Smooth muscle cell (in vitro differentiated cells): ENCODE measurements at regions not wholly inside any gene's neighbourhood (a gene's known extent, or its start where the extent isn't known, plus 50 kb on each side); places are given as distances from the start of the nearest gene placed in this dataset.

Source experiments
- DNase-seq: peaks from one replicate; lab custom pipeline; 2025; ENCODE audit not compliant: unreplicated experiment; lab: John Stamatoyannopoulos, UW
- H2AFZ ChIP-seq: fragments of 200-600 bp; sonication (generic); 2 replicates; pipeline ENCODE4 v1.6.0; 2016; ENCODE audit warnings: antibody characterized with exemption, low read depth, mild to moderate bottlenecking
- H3F3A ChIP-seq: fragments of 200-600 bp; sonication (generic); 2 replicates; pipeline ENCODE4 v1.6.0; 2017; ENCODE audit warnings: antibody characterized with exemption, low read depth
- H3K27ac ChIP-seq: fragments of 200-600 bp; sonication (generic); 2 replicates; pipeline ENCODE4 v1.5.1; 2016; ENCODE audit warnings: low read depth, mild to moderate bottlenecking
- H3K27me3 ChIP-seq: fragments of 200-600 bp; sonication (generic); 2 replicates; pipeline ENCODE4 v1.6.1; 2016; ENCODE audit warnings: low read depth, mild to moderate bottlenecking
- H3K36me3 ChIP-seq: fragments of 200-600 bp; sonication (generic); 2 replicates; pipeline ENCODE4 v1.5.1; 2016; ENCODE audit warnings: low read depth
- H3K4me1 ChIP-seq: fragments of 200-600 bp; sonication (generic); 2 replicates; pipeline ENCODE4 v1.5.1; 2016; ENCODE audit warnings: low read depth
- H3K4me2 ChIP-seq: fragments of 200-600 bp; sonication (generic); 2 replicates; pipeline ENCODE4 v1.6.0; 2016; ENCODE audit warnings: mild to moderate bottlenecking
- H3K4me3 ChIP-seq: fragments of 200-600 bp; sonication (generic); 2 replicates; pipeline ENCODE4 v1.5.1; 2016; ENCODE audit warnings: mild to moderate bottlenecking
- H3K79me2 ChIP-seq: fragments of 200-600 bp; sonication (generic); 2 replicates; pipeline ENCODE4 v1.6.0; 2016; ENCODE audit warnings: low read depth, mild to moderate bottlenecking
- H3K9ac ChIP-seq: fragments of 200-600 bp; sonication (generic); 2 replicates; pipeline ENCODE4 v1.6.0; 2016; ENCODE audit warnings: low read depth
- H3K9me3 ChIP-seq: fragments of 200-600 bp; sonication (generic); replicated peaks from 2 replicates; pipeline ENCODE4 v1.5.1; 2016; ENCODE audit warnings: low read depth
- H4K20me1 ChIP-seq: fragments of 200-600 bp; sonication (generic); 2 replicates; pipeline ENCODE4 v1.6.0; 2016; ENCODE audit warnings: low read depth
- WGBS: methylation state at CpG from one replicate; pipeline ENCODE4 v1.1.7; 2016; ENCODE audit warnings: low lambda C conversion rate; 5-methylcytosine and 5-hydroxymethylcytosine counted together
- TF ChIP-seq, protein P1 (sequence below): fragments of 200-600 bp; sonication (generic); IDR thresholded peaks from 2 replicates; pipeline ENCODE4 v1.5.1; 2017; ENCODE audit warnings: borderline replicate concordance, mild to moderate bottlenecking, antibody characterized with exemption; ENCODE audit not compliant: insufficient read depth, poor library complexity, severe bottlenecking

GRCh38 chr2:234427081-234428061 lies 69.5 kb downstream of the ARL4C start:
- H3K9ac ChIP-seq = no peak overlapping the region

DNA sequence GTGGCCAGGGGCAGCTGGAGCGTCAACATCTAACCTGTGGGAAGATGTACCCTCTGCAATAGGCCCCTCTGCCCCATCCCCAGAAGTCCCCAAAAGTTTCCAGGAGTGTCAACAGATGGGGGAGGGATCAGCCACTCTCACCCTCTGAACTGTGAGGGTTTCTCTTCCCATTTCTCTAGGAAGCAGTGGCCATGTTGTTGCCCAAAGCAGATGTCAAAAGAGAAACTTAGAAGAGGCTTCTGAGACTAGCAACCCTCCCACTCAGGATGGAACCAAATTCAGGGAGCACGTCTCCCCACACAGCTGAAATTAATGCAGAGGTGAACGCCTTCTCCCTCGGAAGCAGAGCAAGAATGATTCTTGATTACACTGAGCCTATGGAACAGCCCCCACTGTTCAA lies 70.3 kb downstream of the ARL4C start:
- TF ChIP-seq, protein P1, sequence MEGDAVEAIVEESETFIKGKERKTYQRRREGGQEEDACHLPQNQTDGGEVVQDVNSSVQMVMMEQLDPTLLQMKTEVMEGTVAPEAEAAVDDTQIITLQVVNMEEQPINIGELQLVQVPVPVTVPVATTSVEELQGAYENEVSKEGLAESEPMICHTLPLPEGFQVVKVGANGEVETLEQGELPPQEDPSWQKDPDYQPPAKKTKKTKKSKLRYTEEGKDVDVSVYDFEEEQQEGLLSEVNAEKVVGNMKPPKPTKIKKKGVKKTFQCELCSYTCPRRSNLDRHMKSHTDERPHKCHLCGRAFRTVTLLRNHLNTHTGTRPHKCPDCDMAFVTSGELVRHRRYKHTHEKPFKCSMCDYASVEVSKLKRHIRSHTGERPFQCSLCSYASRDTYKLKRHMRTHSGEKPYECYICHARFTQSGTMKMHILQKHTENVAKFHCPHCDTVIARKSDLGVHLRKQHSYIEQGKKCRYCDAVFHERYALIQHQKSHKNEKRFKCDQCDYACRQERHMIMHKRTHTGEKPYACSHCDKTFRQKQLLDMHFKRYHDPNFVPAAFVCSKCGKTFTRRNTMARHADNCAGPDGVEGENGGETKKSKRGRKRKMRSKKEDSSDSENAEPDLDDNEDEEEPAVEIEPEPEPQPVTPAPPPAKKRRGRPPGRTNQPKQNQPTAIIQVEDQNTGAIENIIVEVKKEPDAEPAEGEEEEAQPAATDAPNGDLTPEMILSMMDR = no peak
- WGBS = 95% methylated on average over 4 of the region's 4 CpGs
- H2AFZ ChIP-seq = no peak overlapping the region

More at GRCh38 chr2:234427081-234428061, 69.5 kb downstream of the ARL4C start:
- H3K36me3 ChIP-seq = no peaks in the 10 kb centered on the region
- no peaks in the 10 kb centered on the region for H3K9me3 ChIP-seq
- TF ChIP-seq, protein P1 = no peak
- peak overlapping the region; percentile 64 for H3K4me2 ChIP-seq
- peak overlapping the region; percentile 11 for H2AFZ ChIP-seq
- peaks cover 17% of the 10 kb centered on the region for H3K4me1 ChIP-seq
- 40% methylated on average over 15 of the region's 15 CpGs for WGBS
- no peaks in the 10 kb centered on the region for H3F3A ChIP-seq
- no peak for DNase-seq
- no peak overlapping the region for H3K4me3 ChIP-seq
- H4K20me1 ChIP-seq = no peaks in the 10 kb centered on the region
- no peaks in the 10 kb centered on the region for H3K27me3 ChIP-seq
- peak overlapping the region; percentile 37 for H3K27ac ChIP-seq
- no peaks in the 10 kb centered on the region for H3K79me2 ChIP-seq

DNA sequence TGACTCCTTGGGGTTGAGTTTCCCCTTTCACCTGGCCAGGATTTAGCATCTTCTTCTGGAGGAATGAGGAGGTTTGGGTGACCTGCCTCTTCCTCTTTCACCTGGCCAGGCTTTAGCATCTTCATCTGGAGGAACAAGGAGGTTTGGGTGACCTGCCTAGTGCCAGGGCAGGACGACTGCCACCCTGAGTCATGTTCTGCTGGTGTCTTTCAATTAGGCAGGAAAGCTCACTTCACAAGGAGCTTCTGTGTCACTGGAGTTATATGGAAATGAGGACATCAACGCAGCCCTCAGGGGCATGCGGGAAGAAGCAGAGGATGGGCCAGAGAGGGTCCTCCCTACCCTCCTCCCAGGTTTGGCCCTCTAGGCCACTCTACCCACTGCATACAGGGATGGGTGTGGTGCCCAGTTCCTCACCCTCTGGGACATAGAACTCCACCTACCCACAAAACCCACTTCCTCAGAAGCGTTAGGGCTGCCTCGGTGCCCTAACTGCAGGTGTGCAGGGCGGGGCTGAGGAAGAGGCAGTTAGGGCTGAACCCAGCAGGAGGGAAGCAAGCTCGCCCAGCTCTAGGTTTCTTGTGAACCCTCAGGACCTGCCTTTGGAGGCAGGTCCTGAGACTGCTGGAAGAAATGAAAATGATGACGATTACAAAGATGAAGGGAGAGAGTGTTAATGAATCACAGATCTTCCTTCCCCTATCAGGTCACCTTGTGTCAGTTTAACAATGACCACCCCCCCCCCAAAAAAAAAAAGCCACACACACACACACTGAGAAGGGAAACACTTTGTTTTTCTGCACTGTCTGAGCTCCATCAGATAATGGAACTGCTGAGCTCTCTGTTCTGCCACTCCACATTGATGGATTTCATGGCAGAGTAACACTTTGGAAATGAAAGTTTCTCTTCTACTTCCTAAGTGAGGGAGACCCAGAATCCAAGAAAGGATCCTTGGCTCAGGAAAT lies 71.0 kb downstream of the ARL4C start:
- Histone ChIP-seq H3K4me2 (no peak overlapping the region), H3K4me1 (peaks cover 15% of the 10 kb centered on the region), H3K36me3 (no peaks in the 10 kb centered on the region), H3K27me3 (no peaks in the 10 kb centered on the region), H3K79me2 (no peaks in the 10 kb centered on the region), H3K4me3 (no peak overlapping the region), H4K20me1 (no peaks in the 10 kb centered on the region), H2AFZ (no peak overlapping the region), H3K27ac (no peak overlapping the region), H3K9me3 (no peaks in the 10 kb centered on the region), H3K9ac (no peak overlapping the region), H3F3A (no peaks in the 10 kb centered on the region)
- TF ChIP-seq, protein P1 = no peak
- no peak for DNase-seq
- 80% methylated on average over 8 of the region's 8 CpGs for WGBS

More for the DNA sequence above, 70.3 kb downstream of the ARL4C start:
- no peak for DNase-seq
- no peaks in the 10 kb centered on the region for H3K36me3 ChIP-seq
- H3K9me3 ChIP-seq = no peaks in the 10 kb centered on the region
- H3K4me3 ChIP-seq = no peak overlapping the region
- H3K27ac ChIP-seq = no peak overlapping the region
- peaks cover 17% of the 10 kb centered on the region for H3K4me1 ChIP-seq
- no peaks in the 10 kb centered on the region for H3F3A ChIP-seq
- H3K79me2 ChIP-seq = no peaks in the 10 kb centered on the region
- no peak overlapping the region for H3K4me2 ChIP-seq
- H3K9ac ChIP-seq = no peak overlapping the region
- no peaks in the 10 kb centered on the region for H4K20me1 ChIP-seq
- H3K27me3 ChIP-seq = no peaks in the 10 kb centered on the region
